ENCODE measurements at regions not wholly inside any gene's neighbourhood (a gene's known extent, or its start where the extent isn't known, plus 50 kb on each side); places are given as distances from the start of the nearest gene placed in this dataset.

- DNase-seq (ENCODE audit: extremely low read depth, low read depth), result no peak
- TF ChIP-seq, protein P1, sequence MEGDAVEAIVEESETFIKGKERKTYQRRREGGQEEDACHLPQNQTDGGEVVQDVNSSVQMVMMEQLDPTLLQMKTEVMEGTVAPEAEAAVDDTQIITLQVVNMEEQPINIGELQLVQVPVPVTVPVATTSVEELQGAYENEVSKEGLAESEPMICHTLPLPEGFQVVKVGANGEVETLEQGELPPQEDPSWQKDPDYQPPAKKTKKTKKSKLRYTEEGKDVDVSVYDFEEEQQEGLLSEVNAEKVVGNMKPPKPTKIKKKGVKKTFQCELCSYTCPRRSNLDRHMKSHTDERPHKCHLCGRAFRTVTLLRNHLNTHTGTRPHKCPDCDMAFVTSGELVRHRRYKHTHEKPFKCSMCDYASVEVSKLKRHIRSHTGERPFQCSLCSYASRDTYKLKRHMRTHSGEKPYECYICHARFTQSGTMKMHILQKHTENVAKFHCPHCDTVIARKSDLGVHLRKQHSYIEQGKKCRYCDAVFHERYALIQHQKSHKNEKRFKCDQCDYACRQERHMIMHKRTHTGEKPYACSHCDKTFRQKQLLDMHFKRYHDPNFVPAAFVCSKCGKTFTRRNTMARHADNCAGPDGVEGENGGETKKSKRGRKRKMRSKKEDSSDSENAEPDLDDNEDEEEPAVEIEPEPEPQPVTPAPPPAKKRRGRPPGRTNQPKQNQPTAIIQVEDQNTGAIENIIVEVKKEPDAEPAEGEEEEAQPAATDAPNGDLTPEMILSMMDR (IDR thresholded peaks at IDR 0.05; ENCODE audit: low read depth, low read length, missing control alignments), result no peak
- no peak overlapping the region for H3K4me3 ChIP-seq (replicated peaks; ENCODE audit: low read depth, low read length)
Observed at GRCh38 chr6:54991761-54992330, 145.3 kb downstream of the FAM83B start.

DNA sequence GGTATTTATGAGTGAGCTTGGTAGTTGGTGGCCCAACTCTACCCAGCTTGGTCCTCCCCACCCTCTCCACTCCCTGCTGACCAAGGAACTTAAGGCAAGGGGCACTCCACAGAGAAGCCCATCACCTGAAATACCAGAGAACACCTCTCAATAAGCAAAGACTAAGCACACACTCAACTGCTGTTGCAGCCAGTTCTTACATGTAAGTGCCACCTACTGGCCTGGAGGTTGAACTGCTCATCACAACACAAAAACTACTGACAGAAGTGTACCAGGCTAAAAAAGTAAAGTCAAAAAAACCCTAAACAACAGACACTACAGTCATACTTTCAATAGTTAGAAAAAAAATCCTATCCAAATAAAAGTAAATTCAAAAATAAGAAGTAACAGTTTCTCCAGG is 146.2 kb downstream of the FAM83B start:
- no peak for DNase-seq (ENCODE audit: extremely low read depth, low read depth)
- no peak overlapping the region for H3K4me3 ChIP-seq (replicated peaks; ENCODE audit: low read depth, low read length)
- TF ChIP-seq, protein P1 (IDR thresholded peaks at IDR 0.05; ENCODE audit: low read depth, low read length, missing control alignments), result peak; percentile 33

- TF ChIP-seq, protein P1 (IDR thresholded peaks at IDR 0.05; ENCODE audit: low read depth, low read length, missing control alignments), result no peak
- no peak overlapping the region for H3K4me3 ChIP-seq (replicated peaks; ENCODE audit: low read depth, low read length)
- no peak for DNase-seq (ENCODE audit: extremely low read depth, low read depth)
Observed at GRCh38 chr6:54993294-54993693, 146.7 kb downstream of the FAM83B start.

DNA sequence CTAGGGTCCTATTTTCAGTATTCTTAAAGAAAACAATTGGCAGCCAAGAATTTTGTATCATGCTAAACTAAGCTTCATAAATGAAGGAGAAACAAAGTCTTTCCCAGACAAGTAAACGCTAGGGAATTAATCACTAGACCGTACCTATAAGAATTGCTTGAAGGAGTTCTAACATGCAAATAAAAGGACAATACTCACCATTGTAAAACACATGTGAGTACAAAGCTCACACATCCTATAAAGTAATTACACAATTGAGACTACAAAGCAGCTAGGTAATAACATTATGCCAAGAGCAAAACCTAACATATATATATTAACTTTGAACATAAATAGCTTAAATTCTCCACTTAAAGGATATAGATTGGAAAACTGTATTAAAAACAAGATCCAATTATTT is 147.4 kb downstream of the FAM83B start:
- TF ChIP-seq, protein P1 (IDR thresholded peaks at IDR 0.05; ENCODE audit: low read depth, low read length, missing control alignments), result no peak
- H3K4me3 ChIP-seq (replicated peaks; ENCODE audit: low read depth, low read length), result no peak overlapping the region

DNA sequence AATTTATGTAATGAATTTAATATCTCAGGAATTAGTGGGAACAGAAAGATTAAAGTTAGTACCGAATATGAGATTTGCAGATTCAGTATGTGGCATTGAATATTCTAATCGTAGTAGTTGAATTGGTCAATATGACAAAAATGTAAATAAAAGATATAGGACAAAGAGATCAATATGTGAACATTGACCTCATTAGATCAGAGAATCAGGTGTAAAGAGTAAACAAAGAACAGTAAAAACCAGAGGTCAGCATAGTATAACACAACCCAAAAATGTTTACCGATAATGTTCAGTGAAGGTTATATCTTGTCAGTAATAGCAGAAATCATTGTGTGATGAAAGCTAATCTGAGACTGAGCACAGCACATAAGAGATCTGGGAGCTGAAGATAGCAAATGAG is 152.0 kb downstream of the FAM83B start:
- no peak for DNase-seq (ENCODE audit: extremely low read depth, low read depth)
- no peak overlapping the region for H3K4me3 ChIP-seq (replicated peaks; ENCODE audit: low read depth, low read length)
- TF ChIP-seq, protein P1 (IDR thresholded peaks at IDR 0.05; ENCODE audit: low read depth, low read length, missing control alignments), result no peak

More for the DNA sequence above, 147.4 kb downstream of the FAM83B start:
- DNase-seq (ENCODE audit: extremely low read depth, low read depth), result no peak

DNA sequence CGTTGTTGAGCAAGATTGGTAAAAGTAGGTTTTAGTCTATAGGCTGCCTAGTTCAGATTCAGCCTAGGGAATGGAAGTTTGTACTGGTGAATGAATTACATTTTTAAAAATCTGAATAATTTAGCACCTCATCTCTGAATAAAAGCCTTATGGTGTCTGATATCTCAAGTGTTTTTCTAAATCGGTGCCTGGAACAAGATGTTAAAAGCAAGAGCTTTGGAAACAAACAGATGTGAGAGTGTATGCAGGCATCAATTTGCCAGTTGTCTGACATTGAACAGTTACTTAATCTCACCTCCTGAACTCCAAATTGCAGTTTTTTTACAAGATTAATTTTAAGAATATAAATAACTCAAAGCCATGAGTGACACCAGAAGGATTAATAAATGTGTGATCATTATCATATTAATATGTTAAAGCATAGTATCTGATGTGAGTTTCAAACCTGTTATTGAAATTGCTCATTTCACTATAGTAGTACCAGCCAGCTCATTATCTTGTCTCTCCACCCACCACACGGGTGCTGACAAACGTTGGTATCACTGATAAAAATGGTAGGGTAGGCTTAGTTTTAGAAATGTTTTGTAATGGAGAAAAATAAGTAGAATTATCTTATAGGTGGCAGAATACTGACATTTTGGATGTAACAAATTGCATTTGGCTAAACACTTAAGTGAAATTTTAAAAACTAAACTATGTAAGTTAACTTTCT is 157.3 kb downstream of the FAM83B start:
- TF ChIP-seq, protein P1 (IDR thresholded peaks at IDR 0.05; ENCODE audit: low read depth, low read length, missing control alignments), result no peak
- no peak for DNase-seq (ENCODE audit: extremely low read depth, low read depth)
- H3K4me3 ChIP-seq (replicated peaks; ENCODE audit: low read depth, low read length), result no peak overlapping the region

All from HFF-Myc (cell line).